GM19023 (cell line): ENCODE measurements at regions not wholly inside any gene's neighbourhood (a gene's known extent, or its start where the extent isn't known, plus 50 kb on each side); places are given as distances from the start of the nearest gene placed in this dataset.
"Not testable (repeated sequence)": the region's sequence is repeated elsewhere in the genome, so short reads cannot be mapped to it uniquely, and the experiment has no call there.

ENCODE experiments used
- ATAC-seq: cut with Tn5 transposase; IDR thresholded peaks from one replicate; pipeline ENCODE4 v1.9.1; 2021; ENCODE audit warnings: mild to moderate bottlenecking, moderate library complexity; ENCODE audit not compliant: unreplicated experiment

DNA sequence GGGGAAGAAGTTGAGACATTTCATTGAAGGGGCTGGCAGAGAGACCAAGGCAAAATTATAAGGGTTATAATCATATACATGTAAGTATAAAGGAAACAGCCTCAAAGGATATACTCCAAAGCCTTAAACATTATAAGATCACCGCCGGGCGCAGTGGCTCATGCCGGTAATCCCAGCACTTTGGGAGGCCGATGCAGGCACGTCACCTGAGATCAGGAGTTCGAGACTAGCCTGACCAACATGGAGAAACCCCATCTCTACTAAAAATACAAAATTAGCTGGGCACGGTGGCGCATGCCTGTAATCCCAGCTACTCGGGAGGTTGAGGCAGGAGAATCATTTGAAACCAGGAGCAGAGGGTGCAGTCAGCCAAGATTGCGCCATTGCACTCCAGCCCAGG lies 1227.0 kb upstream of the NRXN1 start:
- ATAC-seq = not testable (repeated sequence)

DNA sequence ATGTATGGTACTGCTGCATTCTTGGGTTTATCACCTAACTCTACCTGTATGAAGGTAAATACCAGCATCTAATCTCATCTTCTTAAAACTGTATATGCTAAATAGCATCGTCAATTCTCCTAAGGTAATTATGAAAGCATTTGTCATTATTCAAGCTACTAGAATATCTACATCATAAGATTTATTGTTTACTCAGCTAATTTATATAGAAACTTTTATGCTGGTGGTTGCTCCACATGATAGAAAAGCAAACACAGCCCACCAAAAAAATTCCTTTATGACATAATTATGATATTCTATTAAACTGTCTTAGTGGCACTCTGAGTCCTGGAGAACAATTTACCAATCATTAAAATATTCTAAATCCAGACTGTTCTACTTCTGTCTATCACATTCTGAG lies 1226.1 kb upstream of the NRXN1 start:
- no peak for ATAC-seq

DNA sequence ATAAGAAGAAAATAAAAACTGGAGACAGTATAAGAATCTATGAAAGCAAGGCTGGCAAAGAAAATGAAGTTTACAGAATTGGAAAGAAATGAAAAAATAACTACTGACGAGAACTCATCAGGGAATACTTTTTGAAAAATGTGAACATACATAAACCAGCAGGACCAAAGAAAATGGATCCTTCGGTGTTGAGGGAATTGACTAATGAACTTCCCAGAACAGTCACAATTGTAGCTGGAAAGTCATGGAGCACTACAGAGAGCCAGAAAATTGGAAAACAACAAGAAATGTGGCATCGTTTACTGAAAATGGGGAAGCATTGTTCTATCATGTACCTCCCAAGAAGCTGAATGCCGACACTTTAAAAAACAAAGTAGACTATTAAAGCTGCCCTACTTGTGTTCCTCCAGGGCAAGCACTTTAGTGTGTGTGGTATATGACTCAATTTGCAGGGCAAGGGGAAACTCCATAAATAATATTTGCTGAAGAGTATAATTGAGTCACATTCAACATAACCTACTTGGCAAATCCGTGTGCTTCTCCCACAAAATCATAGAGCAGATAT lies 1221.6 kb upstream of the NRXN1 start:
- ATAC-seq = no peak

DNA sequence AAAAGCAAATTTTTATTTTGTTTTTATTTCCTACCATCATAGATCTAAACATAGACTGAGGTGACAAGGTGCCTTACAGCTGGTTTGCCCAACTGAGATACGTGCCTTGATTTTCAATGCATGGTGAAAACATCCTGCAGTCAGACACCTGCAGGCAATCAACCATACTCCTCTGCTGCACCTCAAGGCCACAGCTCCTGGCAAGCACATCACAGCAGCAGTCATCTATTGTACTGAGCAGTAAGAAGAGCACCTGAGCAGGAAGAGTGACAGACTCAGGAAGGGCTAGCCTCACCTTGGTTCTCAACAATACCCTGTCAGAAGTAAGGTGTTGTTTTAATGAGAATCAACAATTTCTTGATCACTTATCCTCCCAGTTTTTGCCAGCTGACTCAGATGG lies 1206.8 kb upstream of the NRXN1 start:
- ATAC-seq = no peak

DNA sequence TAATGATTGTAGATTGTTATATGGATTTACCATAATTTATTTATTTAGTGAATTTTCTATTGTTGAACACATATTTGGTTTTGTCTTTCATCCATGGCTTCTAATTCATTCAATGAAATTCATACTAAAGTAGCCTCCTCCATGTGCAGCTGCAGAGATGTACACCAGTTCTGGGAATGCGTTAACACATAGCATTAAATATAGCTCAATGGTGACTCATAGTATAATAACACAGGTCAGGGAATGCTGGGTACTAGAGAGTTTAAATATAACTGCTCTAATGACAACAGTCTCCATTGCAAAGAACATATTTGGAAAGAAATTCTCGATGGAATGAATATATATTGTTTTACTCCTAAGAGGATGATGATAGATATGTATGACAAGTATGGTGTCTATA lies 1190.2 kb upstream of the NRXN1 start:
- no peak for ATAC-seq

DNA sequence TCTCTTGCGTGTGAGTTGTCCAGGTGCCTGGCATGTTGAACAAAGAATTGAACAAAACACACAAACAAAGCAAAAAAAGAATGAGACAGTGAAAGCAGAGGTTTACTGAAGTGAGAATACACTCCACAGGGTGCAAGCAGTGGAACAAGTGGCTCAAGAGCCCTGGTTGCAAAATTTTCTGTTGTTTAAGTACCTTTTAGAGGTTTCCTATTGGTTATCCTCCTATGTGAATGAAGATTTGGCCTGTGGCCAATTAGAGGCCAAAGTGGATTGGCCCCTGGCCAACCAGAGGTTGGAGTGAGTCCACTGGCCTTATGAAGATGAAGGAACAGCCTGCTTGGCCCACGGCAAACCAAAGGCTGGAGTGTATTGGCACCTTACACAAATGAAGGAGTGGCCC lies 1188.5 kb upstream of the NRXN1 start:
- no peak for ATAC-seq

DNA sequence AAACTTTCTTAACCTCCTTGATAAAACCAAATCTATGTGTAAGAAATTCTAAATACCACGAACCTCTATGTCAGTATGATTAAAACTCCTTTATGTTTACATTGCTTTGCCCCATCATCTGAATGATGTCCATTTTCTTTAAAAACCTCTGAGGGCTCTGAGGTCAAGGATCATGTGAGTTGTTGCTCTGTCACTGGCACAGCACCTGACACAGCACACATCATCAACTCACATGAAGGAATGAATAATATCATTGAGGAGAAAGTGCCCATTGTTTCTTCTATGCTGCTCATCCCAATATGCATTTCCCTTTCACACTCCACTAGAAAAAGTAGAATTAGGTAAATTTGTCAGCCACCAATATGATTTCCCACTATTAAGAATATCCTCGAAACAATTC lies 1178.7 kb upstream of the NRXN1 start:
- no peak for ATAC-seq

DNA sequence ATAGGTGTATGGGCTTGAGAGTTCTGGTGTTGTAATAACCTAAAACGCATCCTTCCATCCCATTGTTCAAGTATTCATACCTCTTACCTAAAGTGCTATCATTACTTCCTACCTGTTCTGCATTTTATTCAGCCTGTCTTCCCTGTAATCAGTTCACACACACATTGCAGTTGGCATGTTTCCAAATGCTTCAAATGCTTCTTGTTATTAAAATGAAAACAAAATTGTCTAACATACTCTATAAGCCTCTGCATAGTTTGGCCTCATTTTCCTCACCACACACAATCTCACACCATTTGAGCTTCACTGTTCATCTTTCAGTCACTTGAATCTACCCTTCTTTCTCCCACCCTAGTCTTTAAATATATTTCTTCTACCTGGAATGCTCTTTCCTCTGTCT lies 1178.2 kb upstream of the NRXN1 start:
- no peak for ATAC-seq

DNA sequence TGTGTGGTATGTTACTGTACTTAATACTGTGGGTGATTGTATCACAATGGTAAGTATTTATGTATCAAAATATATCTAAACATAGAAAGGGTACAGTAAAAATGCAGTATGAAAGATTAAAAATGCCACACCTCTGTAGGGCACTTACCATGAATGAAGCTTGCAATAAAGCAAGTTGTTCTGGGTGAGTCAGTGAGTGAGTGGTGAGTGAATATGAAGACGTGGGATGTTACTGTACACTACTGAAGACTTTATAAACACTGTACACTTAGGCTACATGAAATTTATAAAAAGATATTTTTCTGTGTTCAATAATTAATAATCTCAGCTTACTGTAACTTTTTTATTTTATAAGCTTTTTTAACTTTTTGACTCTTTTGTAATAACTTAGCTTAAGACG lies 1162.4 kb upstream of the NRXN1 start:
- no peak for ATAC-seq

DNA sequence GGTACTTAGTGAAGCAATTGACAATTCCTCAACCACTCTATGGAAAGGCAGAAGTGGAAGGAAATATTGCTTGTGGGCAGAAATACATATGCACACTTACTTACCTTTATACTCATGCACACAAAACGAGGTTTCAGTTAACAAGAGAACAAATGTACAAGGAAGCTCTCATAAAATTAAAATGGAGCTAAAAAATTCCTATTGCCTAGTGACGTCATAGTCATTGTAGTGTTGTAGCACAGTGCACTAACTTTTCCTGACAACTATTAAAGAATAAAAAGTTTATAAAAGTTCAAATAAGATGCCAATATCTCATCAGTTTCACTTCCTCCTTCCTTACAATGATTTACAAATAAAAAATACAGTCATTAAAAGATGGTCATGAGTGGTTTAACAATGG lies 1161.9 kb upstream of the NRXN1 start:
- ATAC-seq = no peak

DNA sequence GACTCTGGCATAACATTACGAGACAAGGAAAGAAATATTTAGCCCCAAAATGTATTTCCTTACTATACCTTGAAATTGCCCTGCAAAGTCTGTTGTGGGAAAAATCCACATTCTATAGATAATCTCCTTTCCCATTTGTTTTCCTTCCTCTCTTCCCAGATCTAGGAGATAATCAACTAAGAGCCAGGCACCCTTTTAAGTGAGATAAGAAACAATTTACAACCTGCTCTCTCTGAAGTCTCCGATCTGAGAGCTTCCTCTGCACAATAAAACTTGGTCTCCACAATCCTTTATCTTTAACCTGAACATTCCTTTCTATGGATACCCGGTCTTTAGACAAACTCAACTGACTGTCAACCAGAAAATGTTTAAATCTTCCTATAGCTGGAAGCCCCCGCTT lies 1160.7 kb upstream of the NRXN1 start:
- no peak for ATAC-seq

DNA sequence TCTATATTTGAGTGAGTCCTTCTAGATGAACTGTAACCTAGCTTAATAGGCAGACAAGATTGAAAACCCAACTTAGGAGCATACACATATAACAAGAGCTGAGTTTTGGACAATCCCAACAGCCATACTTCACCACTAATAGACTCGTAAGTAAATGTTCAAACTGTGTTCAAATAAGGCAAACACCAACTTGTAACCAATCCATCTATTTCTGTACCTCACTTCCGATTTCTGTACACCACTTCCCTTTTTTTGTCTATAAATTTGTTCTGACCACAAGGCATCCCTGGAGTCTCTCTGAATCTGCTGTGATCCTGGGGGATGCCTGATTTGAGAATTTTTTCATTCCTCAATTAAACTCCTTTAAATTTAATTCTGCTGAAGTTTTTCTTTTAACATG lies 1149.1 kb upstream of the NRXN1 start:
- ATAC-seq = no peak

DNA sequence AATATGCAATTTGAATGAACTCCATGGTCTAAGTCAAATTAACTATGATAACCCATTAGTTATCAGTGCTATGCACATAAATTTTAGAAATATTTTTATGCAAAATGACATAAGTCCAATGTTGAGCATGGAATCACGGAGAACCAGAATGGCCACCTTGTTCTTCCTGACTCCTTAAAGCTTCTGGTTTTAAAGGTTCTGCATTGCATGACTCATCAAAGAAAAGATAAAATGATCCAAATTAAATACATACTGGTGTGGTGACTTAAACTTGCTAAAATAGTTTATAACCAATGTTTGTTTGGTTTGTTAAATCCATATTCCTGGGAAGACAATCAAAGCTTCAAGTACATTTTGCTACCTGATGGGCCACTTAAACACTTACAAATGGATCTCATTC lies 1146.9 kb upstream of the NRXN1 start:
- no peak for ATAC-seq

DNA sequence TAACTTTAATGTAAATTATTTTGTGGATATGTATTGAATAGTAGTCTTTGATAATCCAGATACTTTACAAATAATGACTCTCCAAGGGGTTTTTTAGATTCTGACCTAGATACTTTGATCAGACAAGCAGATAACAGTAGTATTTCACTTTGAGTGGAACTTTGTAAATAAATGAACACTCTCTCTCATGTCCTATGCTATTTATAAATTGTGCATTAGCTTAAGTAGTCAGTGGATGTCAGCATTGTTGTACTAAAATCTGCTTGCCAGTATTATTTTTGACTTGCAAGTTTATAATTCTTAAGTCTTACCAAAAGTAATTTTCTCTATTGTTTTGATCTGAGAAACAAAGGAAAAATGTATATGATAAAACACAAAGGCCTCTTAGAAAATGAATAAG lies 1113.1 kb upstream of the NRXN1 start:
- ATAC-seq = no peak

DNA sequence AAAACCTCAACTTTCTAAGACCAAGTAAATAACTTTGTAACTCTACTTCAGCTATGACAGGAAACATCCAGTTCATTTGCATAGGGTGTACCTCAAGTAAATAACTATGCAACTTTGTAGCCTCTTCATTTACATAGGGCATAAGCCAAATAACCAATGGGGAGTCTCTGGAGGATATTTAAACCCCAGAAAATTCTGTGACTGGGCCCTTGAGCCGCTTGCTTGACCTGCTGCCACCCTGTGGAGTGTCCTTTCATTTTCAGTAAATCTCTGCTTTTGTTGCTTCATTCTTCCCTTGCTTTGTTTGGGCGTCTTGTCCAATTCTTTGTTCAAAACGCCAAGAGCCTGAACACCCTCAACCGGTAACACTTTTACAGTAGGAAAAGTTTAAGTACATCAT lies 1112.7 kb upstream of the NRXN1 start:
- no peak for ATAC-seq

DNA sequence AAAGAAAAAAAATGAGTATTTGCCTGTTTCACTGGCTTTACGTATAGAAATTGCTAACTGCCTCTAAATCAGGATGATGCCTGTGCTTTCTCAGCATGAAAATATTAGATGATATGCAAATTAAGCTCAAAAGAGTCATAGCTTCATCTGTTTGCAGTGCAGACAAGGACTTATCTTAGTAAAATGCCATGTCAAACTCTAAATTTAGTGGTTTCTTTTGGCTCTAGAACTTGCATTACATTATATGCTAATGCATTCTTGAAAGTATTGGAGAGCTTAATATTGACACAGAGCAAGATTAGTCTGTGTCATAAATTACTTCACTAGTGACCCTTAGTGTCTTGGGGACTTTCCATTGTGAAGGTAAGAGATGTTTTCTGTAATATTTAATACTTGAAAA lies 1109.1 kb upstream of the NRXN1 start:
- no peak for ATAC-seq

DNA sequence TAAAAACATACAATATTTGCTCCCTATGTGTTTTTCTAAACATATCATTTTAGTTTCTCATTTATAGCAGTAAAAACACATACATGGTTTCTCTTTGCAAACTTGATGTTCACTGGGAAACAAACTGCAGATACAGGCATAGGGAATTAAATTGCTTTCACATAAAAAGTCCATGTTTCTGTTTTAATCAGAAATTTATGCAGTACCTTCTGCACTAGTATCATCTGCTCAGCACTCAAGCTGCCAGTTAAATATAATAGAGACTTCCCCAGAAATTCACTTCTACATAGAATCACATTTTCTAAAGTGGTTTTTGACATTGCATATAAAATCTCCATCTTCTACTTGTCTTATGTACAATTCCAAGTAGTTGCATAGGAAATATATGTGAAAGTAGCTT lies 1107.3 kb upstream of the NRXN1 start:
- no peak for ATAC-seq

DNA sequence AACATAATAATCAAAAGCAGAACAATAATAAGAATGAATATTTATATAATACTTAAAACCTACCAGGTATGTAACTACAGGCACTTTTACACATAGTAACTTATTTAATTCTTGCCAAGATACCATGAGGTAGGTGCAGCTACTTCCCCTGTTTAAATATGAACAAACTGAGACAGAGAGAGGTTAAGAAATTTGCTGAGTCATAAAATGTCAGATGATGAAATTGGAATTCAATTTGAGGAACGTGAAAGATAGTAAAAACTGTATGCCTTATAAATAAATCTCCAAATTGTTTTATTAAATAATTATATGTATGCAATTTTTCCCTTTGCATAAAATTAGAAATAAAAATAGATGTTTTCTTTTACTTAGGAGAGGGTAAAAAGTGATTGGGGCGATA lies 1103.3 kb upstream of the NRXN1 start:
- ATAC-seq = no peak

DNA sequence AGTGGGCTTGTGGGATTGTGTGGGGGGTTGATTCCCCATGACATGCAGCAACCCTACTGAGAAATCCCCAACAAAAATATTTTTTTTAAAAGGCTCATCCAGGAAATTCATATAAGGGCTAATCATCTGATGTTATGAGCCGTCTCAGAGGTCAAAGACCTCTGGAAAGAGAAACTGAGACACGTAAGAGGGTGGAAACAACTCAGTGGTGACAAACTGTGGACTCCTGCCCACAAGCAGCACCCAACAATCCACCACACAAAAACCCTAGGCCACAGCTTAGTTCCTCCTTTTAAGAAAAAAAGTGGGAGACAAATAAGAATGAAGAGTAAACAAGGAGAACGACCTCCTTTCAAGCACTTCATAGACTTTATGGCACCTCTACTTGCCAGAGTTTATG lies 1096.1 kb upstream of the NRXN1 start:
- no peak for ATAC-seq

DNA sequence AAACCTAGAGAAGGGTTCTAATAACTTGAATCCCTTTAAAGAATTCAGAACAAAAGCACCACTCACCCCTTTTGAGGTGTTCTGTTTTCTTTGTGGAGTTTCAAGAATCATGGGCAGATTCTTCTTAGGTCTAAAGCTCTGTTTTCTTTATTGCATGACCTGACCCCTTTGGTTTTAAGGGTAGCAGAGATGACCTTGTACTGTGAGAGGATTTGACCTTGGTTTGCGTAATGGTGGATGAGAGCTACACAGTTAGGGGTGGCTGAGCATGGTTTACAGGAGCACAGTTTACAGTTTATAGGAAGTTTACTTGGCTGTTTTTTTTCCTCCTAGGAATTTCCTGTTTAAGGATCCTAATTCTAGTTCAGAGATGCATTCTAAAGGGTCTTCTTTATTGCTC lies 1095.6 kb upstream of the NRXN1 start:
- no peak for ATAC-seq

DNA sequence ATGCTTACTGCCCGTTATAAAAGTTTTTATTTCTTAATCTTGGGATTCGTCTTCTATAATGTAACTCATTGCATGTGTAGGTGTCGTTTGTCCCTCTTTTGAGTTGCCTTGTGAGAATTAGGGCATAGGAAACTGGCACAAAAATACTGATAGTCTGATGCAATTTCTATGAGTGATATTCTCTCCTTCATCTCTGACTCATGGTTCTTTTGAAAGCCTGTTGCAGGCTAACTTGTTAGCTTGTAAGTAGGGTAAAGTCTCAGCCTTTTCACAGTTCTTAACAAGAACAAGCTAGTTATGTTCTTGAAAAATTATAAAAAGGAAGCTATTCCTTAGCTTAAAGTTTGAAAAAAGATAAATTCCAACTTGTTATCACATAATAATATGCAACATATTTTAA lies 1085.4 kb upstream of the NRXN1 start:
- no peak for ATAC-seq

DNA sequence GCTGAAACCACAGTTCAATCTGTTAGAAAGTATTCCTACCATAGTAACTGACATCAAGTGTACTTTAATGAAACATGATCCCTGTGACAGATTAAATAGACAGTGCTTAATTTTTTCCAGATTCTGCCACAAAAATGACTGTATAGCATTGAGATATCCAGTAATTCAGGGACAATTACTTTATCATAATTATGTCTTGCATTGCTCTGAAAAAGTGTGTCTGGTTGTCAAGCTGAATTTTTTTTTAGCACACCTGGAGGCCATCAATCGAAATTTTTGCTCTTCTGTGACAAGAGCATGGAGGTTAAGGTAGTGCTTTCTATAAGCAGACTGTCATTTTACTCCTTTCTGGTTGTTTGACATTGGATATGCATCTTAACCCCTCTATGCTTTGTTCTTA lies 1083.8 kb upstream of the NRXN1 start:
- ATAC-seq = no peak

DNA sequence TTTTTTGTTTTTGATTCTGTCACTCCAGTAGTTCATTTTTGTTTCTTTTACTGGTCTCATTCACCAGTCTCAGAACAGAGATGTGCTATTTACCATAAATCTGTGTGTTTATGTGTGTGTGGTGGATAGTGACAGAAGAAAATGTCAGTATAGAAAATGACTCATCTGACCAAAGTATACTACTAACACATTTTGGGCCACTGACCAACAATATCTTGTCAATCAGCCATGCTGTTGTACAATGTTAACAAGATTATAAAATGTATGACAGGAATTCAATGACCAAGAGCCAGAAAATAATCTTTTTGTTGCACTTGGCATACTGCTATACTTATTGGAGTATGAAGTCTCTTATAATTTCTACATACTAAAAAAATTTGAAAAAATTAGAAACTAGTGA lies 1081.4 kb upstream of the NRXN1 start:
- no peak for ATAC-seq

DNA sequence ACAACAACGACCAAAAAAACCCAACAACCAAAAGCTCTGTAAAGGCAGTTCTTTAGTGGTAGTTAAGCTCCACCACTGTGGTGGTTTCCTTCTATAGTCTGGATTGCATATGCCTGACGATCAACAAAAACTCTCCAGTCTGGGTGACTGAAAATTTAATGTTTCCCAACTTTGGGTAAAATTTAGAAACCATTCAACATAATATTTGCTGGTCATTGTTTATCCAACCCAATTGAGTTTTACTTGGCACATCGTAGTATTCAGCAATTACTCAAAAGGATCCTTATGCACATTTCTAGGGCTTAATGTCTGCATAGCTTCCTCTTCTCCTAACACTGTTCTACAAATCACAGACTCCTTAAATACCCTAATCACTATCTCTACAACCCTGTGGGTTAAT lies 1080.2 kb upstream of the NRXN1 start:
- no peak for ATAC-seq
